Ishikawa (cell line): ENCODE measurements at regions not wholly inside any gene's neighbourhood (a gene's known extent, or its start where the extent isn't known, plus 50 kb on each side); places are given as distances from the start of the nearest gene placed in this dataset.

Source experiments
- CEBPB ChIP-seq: IDR thresholded peaks from 2 replicates; pipeline ENCODE4 v1.6.1; 2012
- CREB1 ChIP-seq: IDR thresholded peaks from 2 replicates; pipeline ENCODE4 v1.6.1; 2012; ENCODE audit warnings: low read depth
- EGR1 ChIP-seq: IDR thresholded peaks from 2 replicates; pipeline ENCODE4 v1.6.1; 2012
- EP300 ChIP-seq: IDR thresholded peaks from 2 replicates; pipeline ENCODE4 v1.6.1; 2012; ENCODE audit warnings: borderline replicate concordance
- RAD21 ChIP-seq: IDR thresholded peaks from 2 replicates; pipeline ENCODE4 v1.6.1; 2012; ENCODE audit warnings: low read depth
- TAF1 ChIP-seq: IDR thresholded peaks from 2 replicates; pipeline ENCODE4 v1.6.1; 2012; ENCODE audit warnings: low read depth, mild to moderate bottlenecking
- TCF12 ChIP-seq: IDR thresholded peaks from 2 replicates; pipeline ENCODE4 v1.6.1; 2012; ENCODE audit warnings: low read depth
- TEAD4 ChIP-seq: IDR thresholded peaks from 2 replicates; pipeline ENCODE4 v1.6.1; 2012
- YY1 ChIP-seq: IDR thresholded peaks from 2 replicates; pipeline ENCODE4 v1.6.1; 2012; ENCODE audit warnings: low read depth
- TF ChIP-seq, protein P1 (sequence below): IDR thresholded peaks from 2 replicates; pipeline ENCODE4 v1.6.1; 2012
- TF ChIP-seq, protein P2 (sequence below): IDR thresholded peaks from 2 replicates; pipeline ENCODE4 v1.6.1; 2012; ENCODE audit warnings: low read depth, mild to moderate bottlenecking
- TF ChIP-seq, protein P3 (sequence below): IDR thresholded peaks from 2 replicates; pipeline ENCODE4 v1.6.1; 2012

DNA sequence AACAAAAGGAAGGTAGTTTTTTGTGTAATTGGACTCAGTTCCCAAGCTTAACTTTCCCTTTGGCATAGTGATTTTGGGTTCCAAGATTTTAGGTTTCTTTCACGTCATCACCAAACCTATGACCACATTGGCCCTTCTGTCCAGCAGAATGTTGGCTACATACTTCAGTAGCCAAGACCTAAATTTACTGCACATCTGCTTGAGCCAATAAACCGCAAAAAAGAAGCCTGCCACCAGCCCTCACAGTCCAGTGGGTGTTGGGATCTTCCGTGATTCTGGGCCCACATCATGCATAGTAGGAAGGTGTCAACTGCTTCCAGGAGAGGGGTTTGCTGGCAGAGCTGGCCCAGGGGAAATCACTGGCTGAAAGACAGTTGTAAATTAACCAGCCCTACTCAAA, 57.6 kb upstream of the LIPC start:
- TF ChIP-seq CEBPB = no peak
- TF ChIP-seq, protein P1, sequence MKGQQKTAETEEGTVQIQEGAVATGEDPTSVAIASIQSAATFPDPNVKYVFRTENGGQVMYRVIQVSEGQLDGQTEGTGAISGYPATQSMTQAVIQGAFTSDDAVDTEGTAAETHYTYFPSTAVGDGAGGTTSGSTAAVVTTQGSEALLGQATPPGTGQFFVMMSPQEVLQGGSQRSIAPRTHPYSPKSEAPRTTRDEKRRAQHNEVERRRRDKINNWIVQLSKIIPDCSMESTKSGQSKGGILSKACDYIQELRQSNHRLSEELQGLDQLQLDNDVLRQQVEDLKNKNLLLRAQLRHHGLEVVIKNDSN = no peak
- TF ChIP-seq TEAD4 = no peak
- TF ChIP-seq EGR1 = no peak
- TF ChIP-seq, protein P2, sequence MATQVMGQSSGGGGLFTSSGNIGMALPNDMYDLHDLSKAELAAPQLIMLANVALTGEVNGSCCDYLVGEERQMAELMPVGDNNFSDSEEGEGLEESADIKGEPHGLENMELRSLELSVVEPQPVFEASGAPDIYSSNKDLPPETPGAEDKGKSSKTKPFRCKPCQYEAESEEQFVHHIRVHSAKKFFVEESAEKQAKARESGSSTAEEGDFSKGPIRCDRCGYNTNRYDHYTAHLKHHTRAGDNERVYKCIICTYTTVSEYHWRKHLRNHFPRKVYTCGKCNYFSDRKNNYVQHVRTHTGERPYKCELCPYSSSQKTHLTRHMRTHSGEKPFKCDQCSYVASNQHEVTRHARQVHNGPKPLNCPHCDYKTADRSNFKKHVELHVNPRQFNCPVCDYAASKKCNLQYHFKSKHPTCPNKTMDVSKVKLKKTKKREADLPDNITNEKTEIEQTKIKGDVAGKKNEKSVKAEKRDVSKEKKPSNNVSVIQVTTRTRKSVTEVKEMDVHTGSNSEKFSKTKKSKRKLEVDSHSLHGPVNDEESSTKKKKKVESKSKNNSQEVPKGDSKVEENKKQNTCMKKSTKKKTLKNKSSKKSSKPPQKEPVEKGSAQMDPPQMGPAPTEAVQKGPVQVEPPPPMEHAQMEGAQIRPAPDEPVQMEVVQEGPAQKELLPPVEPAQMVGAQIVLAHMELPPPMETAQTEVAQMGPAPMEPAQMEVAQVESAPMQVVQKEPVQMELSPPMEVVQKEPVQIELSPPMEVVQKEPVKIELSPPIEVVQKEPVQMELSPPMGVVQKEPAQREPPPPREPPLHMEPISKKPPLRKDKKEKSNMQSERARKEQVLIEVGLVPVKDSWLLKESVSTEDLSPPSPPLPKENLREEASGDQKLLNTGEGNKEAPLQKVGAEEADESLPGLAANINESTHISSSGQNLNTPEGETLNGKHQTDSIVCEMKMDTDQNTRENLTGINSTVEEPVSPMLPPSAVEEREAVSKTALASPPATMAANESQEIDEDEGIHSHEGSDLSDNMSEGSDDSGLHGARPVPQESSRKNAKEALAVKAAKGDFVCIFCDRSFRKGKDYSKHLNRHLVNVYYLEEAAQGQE = no peak
- no peak for TF ChIP-seq TAF1
- no peak for TF ChIP-seq TCF12
- TF ChIP-seq EP300 = no peak
- no peak for TF ChIP-seq CREB1
- TF ChIP-seq, protein P3, sequence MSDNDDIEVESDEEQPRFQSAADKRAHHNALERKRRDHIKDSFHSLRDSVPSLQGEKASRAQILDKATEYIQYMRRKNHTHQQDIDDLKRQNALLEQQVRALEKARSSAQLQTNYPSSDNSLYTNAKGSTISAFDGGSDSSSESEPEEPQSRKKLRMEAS = no peak
- no peak for TF ChIP-seq YY1
- TF ChIP-seq RAD21 = no peak
